Tibial nerve (tissue), 3 donors: ENCODE measurements at regions not wholly inside any gene's neighbourhood (a gene's known extent, or its start where the extent isn't known, plus 50 kb on each side); places are given as distances from the start of the nearest gene placed in this dataset.

Source experiments
- CTCF ChIP-seq, 5 experiments: fragments of 200-600 bp in 3 of 5; fragments of 450-650 bp in 2 of 5; sonication (generic) in 3 of 5; IDR thresholded peaks; one replicate each; pipeline ENCODE4 v1.5.1; 2016 to 2019; ENCODE audit warnings: antibody characterized with exemption in 5 of 5, mild to moderate bottlenecking in 3 of 5, moderate library complexity in 2 of 5
- POLR2A ChIP-seq, 2 donors: fragments of 450-650 bp; IDR thresholded peaks; one replicate each; pipeline ENCODE4 v1.6.1; 2017; ENCODE audit warnings: antibody characterized with exemption in 2 of 2, mild to moderate bottlenecking in 2 of 2, moderate library complexity in 2 of 2

- TF ChIP-seq CTCF (IDR thresholded peaks at IDR 0.05) (no peak), POLR2A (IDR thresholded peaks at IDR 0.05) (no peak)
These were observed 243.9 kb upstream of the GULP1 start for GRCh38 chr2:188047735-188048134.
